Stomach (tissue), 8 donors: ENCODE measurements at regions not wholly inside any gene's neighbourhood (a gene's known extent, or its start where the extent isn't known, plus 50 kb on each side); places are given as distances from the start of the nearest gene placed in this dataset.

ENCODE experiments used
- DNase-seq, 2 donors: peaks; one replicate each; pipeline versions ENCODE4 v3.0.0 to v3.0.0-alpha.2; 2013 to 2019
- H3K27ac ChIP-seq, 5 donors: fragments of 200-600 bp in 4 of 5; sonication (generic) in 4 of 5; one replicate each; pipeline ENCODE4 v1.5.1; 2013 to 2019; ENCODE audit warnings: mild to moderate bottlenecking in 1 of 5, moderate library complexity in 1 of 5
- H3K27me3 ChIP-seq, 3 donors: fragments of 200-600 bp; sonication (generic); one replicate each; pipeline ENCODE4 v1.5.1; 2017 to 2019; ENCODE audit warnings: mixed run types in 1 of 3
- H3K36me3 ChIP-seq, 4 donors: fragments of 200-600 bp; sonication (generic); 1 replicate in 3 of 4; 2 replicates in 1 of 4; pipeline ENCODE4 v1.5.1; 2016 to 2019
- H3K4me1 ChIP-seq, 4 donors: fragments of 200-600 bp; sonication (generic); one replicate each; pipeline ENCODE4 v1.5.1; 2016 to 2019
- H3K4me3 ChIP-seq, 4 donors: fragments of 200-600 bp; sonication (generic) in 3 of 4; one replicate each; pipeline ENCODE4 v1.5.1; 2016 to 2019; ENCODE audit warnings: mild to moderate bottlenecking in 1 of 4
- H3K9me3 ChIP-seq, 4 donors: fragments of 200-600 bp; sonication (generic); one replicate each; pipeline ENCODE4 v1.5.1; 2016 to 2019
- CTCF ChIP-seq, 7 experiments: fragments of 450-650 bp in 4 of 7; fragments of 200-600 bp in 3 of 7; sonication (generic) in 3 of 7; IDR thresholded peaks; one replicate each; pipeline ENCODE4 v1.5.1; 2016 to 2019; ENCODE audit warnings: antibody characterized with exemption in 7 of 7, control low read depth in 2 of 7, mild to moderate bottlenecking in 1 of 7
- EP300 ChIP-seq: sonication (generic); formaldehyde crosslinking; IDR thresholded peaks from one replicate; pipeline ENCODE4 v1.6.1; 2017; ENCODE audit warnings: antibody characterized with exemption
- POLR2A ChIP-seq, 4 donors: fragments of 450-650 bp; IDR thresholded peaks; one replicate each; pipeline ENCODE4 v1.6.1; 2016; ENCODE audit warnings: antibody characterized with exemption in 4 of 4, control low read depth in 2 of 4, mild to moderate bottlenecking in 1 of 4, moderate library complexity in 1 of 4
- POLR2AphosphoS5 ChIP-seq, 3 donors: sonication (generic); formaldehyde crosslinking; IDR thresholded peaks; one replicate each; pipeline ENCODE4 v1.6.1; 2016; ENCODE audit warnings: antibody characterized with exemption in 3 of 3
- WGBS, 5 donors: extraction: QIAGEN DNeasy Blood & Tissue Kit in 3 of 5; methylation state at CpG; one replicate each; pipeline versions ENCODE4 v1.1.5 to v1.1.7; 2013 to 2018; 5-methylcytosine and 5-hydroxymethylcytosine counted together
- intact Hi-C: fragments of 100-400 bp; cut with DNase I; formaldehyde crosslinking; loops from one replicate; pipeline ENCODE4 v1.15.1; 2023; ENCODE audit warnings: low total_unique reads
- donor health status: healthy with polysubstance abuse.
- donor health status: Bipolar disorder and iron deficiency.
- donor health status: healthy.

DNA sequence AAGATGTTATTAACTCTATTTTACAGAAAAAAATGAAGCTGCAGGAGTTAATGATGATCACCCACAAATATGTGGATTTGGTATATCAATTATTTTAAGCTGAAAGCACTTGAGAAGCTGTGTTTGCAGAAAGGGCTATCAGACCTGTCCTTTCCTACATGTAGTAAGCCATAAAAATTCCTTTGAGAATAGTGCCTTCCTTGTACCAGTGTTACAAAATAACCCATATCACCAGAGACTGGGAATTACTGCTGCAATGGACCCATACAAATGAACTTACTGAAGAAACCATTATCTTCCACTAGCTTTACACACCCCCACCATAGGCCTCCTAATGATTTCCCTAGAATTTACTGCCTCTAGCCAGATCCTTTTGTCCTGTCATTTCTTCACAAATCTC is 99.2 kb upstream of the ZRANB2 start:
- Histone ChIP-seq H3K4me3 (no peak overlapping the region), H3K4me1 (no peaks in the 10 kb centered on the region), H3K36me3 (no peaks in the 10 kb centered on the region), H3K9me3 (no peaks in the 10 kb centered on the region), H3K27ac (no peak overlapping the region), H3K27me3 (no peaks in the 10 kb centered on the region)
- TF ChIP-seq EP300 = no peak
- DNase-seq = no peak
- intact Hi-C loops = no loop called here

GRCh38 chr1:71170925-71171324 is 90.1 kb upstream of the ZRANB2 start:
- DNase-seq = no peak
- TF ChIP-seq EP300 (no peak), POLR2A (IDR thresholded peaks at IDR 0.05) (no peak), CTCF (IDR thresholded peaks at IDR 0.05) (no peak), POLR2AphosphoS5 (IDR thresholded peaks at IDR 0.05) (no peak)

DNA sequence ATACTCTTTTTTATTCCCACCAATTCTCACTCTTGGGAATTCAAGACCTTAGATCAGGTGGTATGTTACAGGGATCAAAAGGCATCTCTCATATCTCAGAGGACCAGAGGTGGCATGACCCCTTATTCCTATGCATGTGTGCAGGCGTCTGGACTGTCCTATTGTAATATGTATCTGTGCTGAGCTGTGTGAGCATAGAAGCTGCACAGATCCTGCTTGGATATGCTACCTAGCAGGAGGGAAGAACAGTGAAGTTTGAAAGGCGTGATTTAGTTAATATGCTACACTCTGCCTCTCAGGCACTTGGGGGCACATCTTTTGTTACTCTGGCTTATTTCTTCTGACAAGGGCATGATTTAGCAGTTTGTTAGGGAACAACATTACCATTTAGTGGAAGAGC is 86.7 kb upstream of the ZRANB2 start:
- peaks cover 0 to 6% (median 0%) of the 10 kb centered on the region in 4 donors for H3K9me3 ChIP-seq
- intact Hi-C loops = no loop called here
- no peaks in the 10 kb centered on the region for H3K36me3 ChIP-seq
- no peak for DNase-seq
- H3K27ac ChIP-seq = no peak overlapping the region
- H3K4me1 ChIP-seq = no peaks in the 10 kb centered on the region
- H3K27me3 ChIP-seq = no peaks in the 10 kb centered on the region
- WGBS, 5 donors = 72 to 86% (median 75%) methylated on average over 2 of the region's 2 CpGs
- no peak for TF ChIP-seq CTCF (IDR thresholded peaks at IDR 0.05)
- no peak for TF ChIP-seq EP300
- TF ChIP-seq POLR2AphosphoS5 (IDR thresholded peaks at IDR 0.05) = no peak
- TF ChIP-seq POLR2A (IDR thresholded peaks at IDR 0.05) = no peak
- H3K4me3 ChIP-seq = no peak overlapping the region

More at GRCh38 chr1:71170925-71171324, 90.1 kb upstream of the ZRANB2 start:
- Histone ChIP-seq H3K4me3 (no peak overlapping the region), H3K9me3 (peaks cover 0 to 10% (median 0%) of the 10 kb centered on the region in 4 donors), H3K4me1 (no peaks in the 10 kb centered on the region), H3K36me3 (no peaks in the 10 kb centered on the region), H3K27ac (no peak overlapping the region), H3K27me3 (no peaks in the 10 kb centered on the region)
- WGBS, 5 donors = 33 to 53% (median 43%) methylated on average over 1 of the region's 1 CpG
- intact Hi-C loops = no loop called here

GRCh38 chr1:71166178-71167173 is 85.6 kb upstream of the ZRANB2 start:
- no peak for DNase-seq
- no peaks in the 10 kb centered on the region for H3K36me3 ChIP-seq
- H3K9me3 ChIP-seq = no peaks in the 10 kb centered on the region
- WGBS, 5 donors = 85 to 90% (median 87%) methylated on average over 4 of the region's 4 CpGs
- no peak for TF ChIP-seq EP300
- no peak for TF ChIP-seq POLR2AphosphoS5 (IDR thresholded peaks at IDR 0.05)
- TF ChIP-seq CTCF (IDR thresholded peaks at IDR 0.05) = no peak
- TF ChIP-seq POLR2A (IDR thresholded peaks at IDR 0.05) = no peak
- H3K27me3 ChIP-seq = no peaks in the 10 kb centered on the region
- no peak overlapping the region for H3K27ac ChIP-seq
- no peak overlapping the region for H3K4me3 ChIP-seq
- H3K4me1 ChIP-seq = no peaks in the 10 kb centered on the region
- intact Hi-C loops = no loop called here

DNA sequence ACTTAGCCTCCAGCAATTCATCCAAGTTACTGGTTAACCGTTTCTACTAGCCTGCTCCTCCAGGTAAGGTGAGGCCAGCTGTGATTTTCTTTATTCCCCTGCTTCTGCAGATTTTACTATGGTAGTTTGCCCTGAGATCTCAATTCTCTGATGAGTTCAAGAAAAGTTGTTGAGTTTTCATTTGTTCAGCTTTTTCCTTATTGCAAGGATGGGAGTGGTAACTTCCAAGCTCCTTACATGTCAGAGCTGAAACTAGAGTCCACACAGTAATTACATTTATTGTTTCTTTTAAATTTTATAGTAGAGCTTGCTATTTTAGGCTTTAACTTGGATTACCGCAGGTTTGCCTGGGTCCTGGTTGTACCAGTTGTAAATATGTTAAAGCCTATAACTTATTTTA is 76.9 kb upstream of the ZRANB2 start:
- Histone ChIP-seq H3K4me1 (peaks cover 0 to 10% (median 5%) of the 10 kb centered on the region in 4 donors), H3K27me3 (no peaks in the 10 kb centered on the region), H3K4me3 (no peak overlapping the region), H3K36me3 (no peaks in the 10 kb centered on the region), H3K27ac (no peak overlapping the region), H3K9me3 (no peaks in the 10 kb centered on the region)
- no peak for DNase-seq
- 70 to 80% (median 77%) methylated on average over 2 of the region's 2 CpGs for WGBS, 5 donors
- TF ChIP-seq CTCF (IDR thresholded peaks at IDR 0.05) (no peak), POLR2AphosphoS5 (IDR thresholded peaks at IDR 0.05) (no peak), EP300 (no peak), POLR2A (IDR thresholded peaks at IDR 0.05) (no peak)
- intact Hi-C loops = no loop called here
